H9 (cell line): ENCODE measurements at regions not wholly inside any gene's neighbourhood (a gene's known extent, or its start where the extent isn't known, plus 50 kb on each side); places are given as distances from the start of the nearest gene placed in this dataset.

Experiments used
- DNase-seq: peaks from one replicate; pipeline ENCODE4 v3.0.0-alpha.2; 2017
- H2AFZ ChIP-seq: one replicate; pipeline ENCODE4 v1.6.1; 2013; ENCODE audit warnings: mild to moderate bottlenecking, low read length, control low read depth, moderate library complexity
- H2AK5ac ChIP-seq: 2 replicates; pipeline ENCODE4 v1.6.1; 2013; ENCODE audit warnings: low read length, control low read depth, mixed read lengths; ENCODE audit not compliant: insufficient read length
- H2BK120ac ChIP-seq: one replicate; pipeline ENCODE4 v1.6.1; 2013; ENCODE audit warnings: low read depth, mild to moderate bottlenecking, low read length, control low read depth, inconsistent platforms; ENCODE audit not compliant: poor library complexity, severe bottlenecking
- H2BK12ac ChIP-seq: 2 replicates; pipeline ENCODE4 v1.6.1; 2013; ENCODE audit warnings: low read length, control low read depth, mixed read lengths, low read depth; ENCODE audit not compliant: insufficient read length
- H2BK15ac ChIP-seq: 2 replicates; pipeline ENCODE4 v1.6.1; 2013; ENCODE audit warnings: low read depth, low read length, control low read depth
- H2BK20ac ChIP-seq: one replicate; pipeline ENCODE4 v1.6.1; 2013; ENCODE audit warnings: low read depth, mild to moderate bottlenecking, low read length, control low read depth, inconsistent platforms; ENCODE audit not compliant: poor library complexity, severe bottlenecking
- H2BK5ac ChIP-seq: 2 replicates; pipeline ENCODE4 v1.6.1; 2013; ENCODE audit warnings: low read length, control low read depth, mixed read lengths; ENCODE audit not compliant: insufficient read length
- H3K14ac ChIP-seq: 2 replicates; pipeline ENCODE4 v1.6.1; 2013; ENCODE audit warnings: low read length, control low read depth; ENCODE audit not compliant: insufficient read depth
- H3K18ac ChIP-seq: 2 replicates; pipeline ENCODE4 v1.6.1; 2013; ENCODE audit warnings: low read depth, mild to moderate bottlenecking, mixed read lengths, low read length, control low read depth; ENCODE audit not compliant: insufficient read length
- H3K23ac ChIP-seq: 2 replicates; pipeline ENCODE4 v1.6.1; 2013; ENCODE audit warnings: low read length, control low read depth, mixed read lengths, low read depth; ENCODE audit not compliant: insufficient read length
- H3K23me2 ChIP-seq: 2 replicates; pipeline ENCODE4 v1.6.1; 2013; ENCODE audit warnings: low read depth, mild to moderate bottlenecking, mixed read lengths, low read length, control low read depth; ENCODE audit not compliant: insufficient read length, poor library complexity, severe bottlenecking
- H3K27ac ChIP-seq: 2 replicates; pipeline ENCODE4 v1.5.1; 2013; ENCODE audit warnings: low read length, control low read depth, mixed read lengths, low read depth; ENCODE audit not compliant: insufficient read length
- H3K27me3 ChIP-seq: 2 replicates; pipeline ENCODE4 v1.6.1; 2013; ENCODE audit warnings: low read length, control low read depth, inconsistent platforms; ENCODE audit not compliant: insufficient read depth
- H3K4ac ChIP-seq: 2 replicates; pipeline ENCODE4 v1.6.1; 2013; ENCODE audit warnings: low read depth, mild to moderate bottlenecking, control low read depth, inconsistent platforms, low read length, moderate library complexity
- H3K4me1 ChIP-seq: 2 replicates; pipeline ENCODE4 v1.6.1; 2013; ENCODE audit warnings: low read length, control low read depth, inconsistent platforms; ENCODE audit not compliant: insufficient read depth
- H3K4me2 ChIP-seq: 2 replicates; pipeline ENCODE4 v1.6.1; 2013; ENCODE audit warnings: low read length, control low read depth, mixed read lengths; ENCODE audit not compliant: insufficient read length, insufficient read depth
- H3K56ac ChIP-seq: 2 replicates; pipeline ENCODE4 v1.6.1; 2013; ENCODE audit warnings: low read depth, mild to moderate bottlenecking, mixed read lengths, low read length, control low read depth; ENCODE audit not compliant: insufficient read length
- H3K79me1 ChIP-seq: 2 replicates; pipeline ENCODE4 v1.6.1; 2013; ENCODE audit warnings: low read depth, mild to moderate bottlenecking, moderate library complexity, low read length, control low read depth, inconsistent platforms; ENCODE audit not compliant: insufficient read depth, poor library complexity, severe bottlenecking
- H3K79me2 ChIP-seq: 2 replicates; pipeline ENCODE4 v1.6.1; 2013; ENCODE audit warnings: low read length, control low read depth, inconsistent platforms; ENCODE audit not compliant: insufficient read depth
- H3K9ac ChIP-seq: 2 replicates; pipeline ENCODE4 v1.6.1; 2013; ENCODE audit warnings: low read length, control low read depth, mixed read lengths; ENCODE audit not compliant: insufficient read length; ENCODE audit errors: extremely low read depth
- H3K9me3 ChIP-seq: one replicate; pipeline ENCODE4 v1.6.1; 2013; ENCODE audit warnings: low read depth, low read length, inconsistent platforms; ENCODE audit not compliant: control insufficient read depth
- H3T11ph ChIP-seq: one replicate; pipeline ENCODE4 v1.6.1; 2013; ENCODE audit warnings: mild to moderate bottlenecking, low read length, control low read depth, inconsistent platforms
- H4K20me1 ChIP-seq: one replicate; pipeline ENCODE4 v1.6.1; 2013; ENCODE audit not compliant: control insufficient read depth, insufficient read length, insufficient read depth
- H4K5ac ChIP-seq: 2 replicates; pipeline ENCODE4 v1.6.1; 2013; ENCODE audit warnings: low read depth, mild to moderate bottlenecking, mixed read lengths, low read length, control low read depth; ENCODE audit not compliant: insufficient read length
- H4K8ac ChIP-seq: replicated peaks from 2 replicates; pipeline ENCODE4 v1.6.1; 2013; ENCODE audit warnings: low read length, control low read depth, mixed read lengths, low read depth; ENCODE audit not compliant: insufficient read length
- H4K91ac ChIP-seq: 2 replicates; pipeline ENCODE4 v1.6.1; 2013; ENCODE audit warnings: low read depth, mild to moderate bottlenecking, moderate library complexity, mixed read lengths, low read length, control low read depth; ENCODE audit not compliant: insufficient read length
- H3K27ac Mint-ChIP-seq, 3 experiments: 2 replicates in 2 of 3; 3 replicates in 1 of 3; pipeline ENCODE4 v1.8.0; 2020 to 2021; ENCODE audit warnings: mixed read lengths in 3 of 3, mild to moderate bottlenecking in 1 of 3, moderate library complexity in 1 of 3
- H3K27me3 Mint-ChIP-seq: 2 replicates; pipeline ENCODE4 v1.8.0; 2021; ENCODE audit warnings: low read depth, mild to moderate bottlenecking, moderate library complexity, mixed read lengths
- H3K36me3 Mint-ChIP-seq, 3 experiments: 2 replicates in 2 of 3; 3 replicates in 1 of 3; pipeline ENCODE4 v1.8.0; 2020 to 2021; ENCODE audit warnings: low read depth in 3 of 3, mixed read lengths in 3 of 3; ENCODE audit not compliant: insufficient read depth in 1 of 3
- H3K4me1 Mint-ChIP-seq, 2 experiments: 2 replicates each; pipeline ENCODE4 v1.8.0; 2020; ENCODE audit warnings: mixed read lengths in 2 of 2
- H3K4me3 Mint-ChIP-seq, 2 experiments: 2 replicates in 1 of 2; 3 replicates in 1 of 2; pipeline ENCODE4 v1.8.0; 2020 to 2021; ENCODE audit warnings: mild to moderate bottlenecking in 2 of 2, mixed read lengths in 2 of 2, moderate library complexity in 1 of 2
- H3K9me3 Mint-ChIP-seq, 2 experiments: 2 replicates in 1 of 2; 3 replicates in 1 of 2; pipeline ENCODE4 v1.8.0; 2020; ENCODE audit warnings: mild to moderate bottlenecking in 2 of 2, mixed read lengths in 2 of 2, moderate library complexity in 1 of 2
- WGBS: extraction: QIAGEN DNeasy Blood & Tissue Kit; methylation state at CpG from one replicate; pipeline ENCODE4 v1.1.7; 2013; ENCODE audit warnings: missing lambda C conversion rate, low lambda C conversion rate, mixed read lengths; ENCODE audit not compliant: insufficient read length; ENCODE audit errors: extremely low coverage; 5-methylcytosine and 5-hydroxymethylcytosine counted together
- TF ChIP-seq, protein P1 (sequence below): fragments of 200-600 bp; sonication (generic); conservative IDR thresholded peaks from 3 replicates; pipeline ENCODE4 v1.8.0; 2021; ENCODE audit warnings: antibody characterized with exemption, mild to moderate bottlenecking

- no peak for DNase-seq
- Histone ChIP-seq H3K4me1 (no peaks in the 10 kb centered on the region), H3K56ac (no peak overlapping the region), H3T11ph (no peak overlapping the region), H3K9me3 (no peaks in the 10 kb centered on the region), H2AK5ac (no peak overlapping the region), H2BK20ac (no peak overlapping the region), H2BK12ac (no peak overlapping the region), H4K91ac (no peak overlapping the region), H3K18ac (no peak overlapping the region), H2BK5ac (no peak overlapping the region), H4K5ac (no peak overlapping the region), H4K8ac (no peak overlapping the region), H4K20me1 (no peaks in the 10 kb centered on the region), H3K4me2 (no peak overlapping the region), H3K79me1 (no peaks in the 10 kb centered on the region), H3K27ac (no peak overlapping the region), H3K23ac (no peak overlapping the region), H2BK120ac (no peak overlapping the region), H3K79me2 (no peaks in the 10 kb centered on the region), H3K4ac (no peak overlapping the region), H3K23me2 (no peaks in the 10 kb centered on the region), H2AFZ (no peak overlapping the region), H2BK15ac (no peak overlapping the region), H3K27me3 (no peaks in the 10 kb centered on the region), H3K9ac (no peak overlapping the region), H3K14ac (no peak overlapping the region)
- H3K27me3 Mint-ChIP-seq, result no peaks in the 10 kb centered on the region
- H3K4me1 Mint-ChIP-seq, result no peaks in the 10 kb centered on the region
- no peaks in the 10 kb centered on the region for H3K36me3 Mint-ChIP-seq
- no peaks in the 10 kb centered on the region for H3K9me3 Mint-ChIP-seq
- no peak overlapping the region for H3K4me3 Mint-ChIP-seq
- TF ChIP-seq, protein P1, sequence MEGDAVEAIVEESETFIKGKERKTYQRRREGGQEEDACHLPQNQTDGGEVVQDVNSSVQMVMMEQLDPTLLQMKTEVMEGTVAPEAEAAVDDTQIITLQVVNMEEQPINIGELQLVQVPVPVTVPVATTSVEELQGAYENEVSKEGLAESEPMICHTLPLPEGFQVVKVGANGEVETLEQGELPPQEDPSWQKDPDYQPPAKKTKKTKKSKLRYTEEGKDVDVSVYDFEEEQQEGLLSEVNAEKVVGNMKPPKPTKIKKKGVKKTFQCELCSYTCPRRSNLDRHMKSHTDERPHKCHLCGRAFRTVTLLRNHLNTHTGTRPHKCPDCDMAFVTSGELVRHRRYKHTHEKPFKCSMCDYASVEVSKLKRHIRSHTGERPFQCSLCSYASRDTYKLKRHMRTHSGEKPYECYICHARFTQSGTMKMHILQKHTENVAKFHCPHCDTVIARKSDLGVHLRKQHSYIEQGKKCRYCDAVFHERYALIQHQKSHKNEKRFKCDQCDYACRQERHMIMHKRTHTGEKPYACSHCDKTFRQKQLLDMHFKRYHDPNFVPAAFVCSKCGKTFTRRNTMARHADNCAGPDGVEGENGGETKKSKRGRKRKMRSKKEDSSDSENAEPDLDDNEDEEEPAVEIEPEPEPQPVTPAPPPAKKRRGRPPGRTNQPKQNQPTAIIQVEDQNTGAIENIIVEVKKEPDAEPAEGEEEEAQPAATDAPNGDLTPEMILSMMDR, result no peak
- no peak overlapping the region for H3K27ac Mint-ChIP-seq
- no CpG with 5 or more reads among the region's 1 CpG for WGBS
Measured at GRCh38 chr18:33951031-33951430, 273.7 kb downstream of the NOL4 start.
